DMS153 treated with DMSO at 0.1 percent for 48 hours (cell line): ENCODE measurements at regions not wholly inside any gene's neighbourhood (a gene's known extent, or its start where the extent isn't known, plus 50 kb on each side); places are given as distances from the start of the nearest gene placed in this dataset.

Source experiments
- DNase-seq: peaks from one replicate; lab custom pipeline; 2025; ENCODE audit not compliant: unreplicated experiment; lab: John Stamatoyannopoulos, UW

- DNase-seq = no peak
Observed at GRCh38 chr3:28645149-28645548, 296.5 kb upstream of the AZI2 start.

- DNase-seq = no peak
Observed at GRCh38 chr3:28646435-28646834, 297.8 kb upstream of the AZI2 start.

GRCh38 chr3:28649266-28649665 lies 300.6 kb upstream of the AZI2 start:
- no peak for DNase-seq

GRCh38 chr3:28651159-28651558 lies 302.5 kb upstream of the AZI2 start:
- no peak for DNase-seq

- no peak for DNase-seq
Observed at GRCh38 chr3:28664123-28664522, 315.5 kb upstream of the AZI2 start.

- peak; percentile 22 for DNase-seq
Observed at GRCh38 chr3:28667646-28668621, 319.3 kb upstream of the AZI2 start.

GRCh38 chr3:28669870-28670269 lies 321.2 kb upstream of the AZI2 start:
- DNase-seq = no peak

GRCh38 chr3:28672406-28672805 lies 323.8 kb upstream of the AZI2 start:
- no peak for DNase-seq

- DNase-seq = no peak
Observed at GRCh38 chr3:28673446-28673845, 324.8 kb upstream of the AZI2 start.

- DNase-seq = no peak
Observed at GRCh38 chr3:28674212-28674611, 325.6 kb upstream of the AZI2 start.

- DNase-seq = no peak
Observed at GRCh38 chr3:28677581-28677980, 329.0 kb upstream of the AZI2 start.

GRCh38 chr3:28678086-28678485 lies 329.5 kb upstream of the AZI2 start:
- no peak for DNase-seq

- DNase-seq = no peak
Observed at GRCh38 chr3:28680050-28680449, 331.4 kb upstream of the AZI2 start.

- no peak for DNase-seq
Observed at GRCh38 chr3:28682121-28682520, 333.5 kb upstream of the AZI2 start.

GRCh38 chr3:28690176-28690575 lies 341.6 kb upstream of the AZI2 start:
- no peak for DNase-seq

- no peak for DNase-seq
Observed at GRCh38 chr3:28698706-28699105, 350.1 kb upstream of the AZI2 start.

GRCh38 chr3:28699283-28699682 lies 350.7 kb upstream of the AZI2 start:
- DNase-seq = no peak

GRCh38 chr3:28700728-28701127 lies 352.1 kb upstream of the AZI2 start:
- DNase-seq = no peak

- DNase-seq = no peak
Observed at GRCh38 chr3:28703843-28704242, 355.2 kb upstream of the AZI2 start.

GRCh38 chr3:28711293-28711692 lies 362.7 kb upstream of the AZI2 start:
- DNase-seq = no peak

GRCh38 chr3:28716939-28717338 lies 368.3 kb upstream of the AZI2 start:
- no peak for DNase-seq

GRCh38 chr3:28718074-28718849 lies 369.6 kb upstream of the AZI2 start:
- no peak for DNase-seq
